Loucy (cell line): ENCODE measurements at regions not wholly inside any gene's neighbourhood (a gene's known extent, or its start where the extent isn't known, plus 50 kb on each side); places are given as distances from the start of the nearest gene placed in this dataset.

Experiments used
- H2AFZ ChIP-seq: fragments of 200-600 bp; sonication (generic); 2 replicates; pipeline ENCODE4 v1.6.0; 2016; ENCODE audit warnings: antibody characterized with exemption, mild to moderate bottlenecking, low read length, moderate library complexity
- H3F3A ChIP-seq: fragments of 200-600 bp; 2 replicates; pipeline ENCODE4 v1.6.0; 2016; ENCODE audit warnings: antibody characterized with exemption, low read depth, mild to moderate bottlenecking
- H3K27me3 ChIP-seq: fragments of 200-600 bp; sonication (generic); 2 replicates; pipeline ENCODE4 v1.6.1; 2014; ENCODE audit warnings: low read length, mild to moderate bottlenecking; ENCODE audit not compliant: insufficient read depth, poor library complexity, severe bottlenecking
- H3K36me3 ChIP-seq: fragments of 200-600 bp; sonication (generic); 2 replicates; pipeline ENCODE4 v1.6.1; 2016; ENCODE audit warnings: low read length; ENCODE audit not compliant: insufficient read depth
- H3K4me1 ChIP-seq: fragments of 200-600 bp; sonication (generic); 2 replicates; pipeline ENCODE4 v1.5.1; 2014; ENCODE audit warnings: low read length, mild to moderate bottlenecking; ENCODE audit not compliant: insufficient read depth, poor library complexity, severe bottlenecking
- H3K4me2 ChIP-seq: fragments of 200-600 bp; sonication (generic); 2 replicates; pipeline ENCODE4 v1.6.0; 2014; ENCODE audit warnings: antibody characterized with exemption, low read length, low read depth, mild to moderate bottlenecking; ENCODE audit not compliant: poor library complexity, severe bottlenecking
- H3K4me3 ChIP-seq: fragments of 200-600 bp; sonication (generic); 2 replicates; pipeline ENCODE4 v1.5.1; 2014; ENCODE audit warnings: low read length, mild to moderate bottlenecking, mixed read lengths; ENCODE audit not compliant: poor library complexity, severe bottlenecking
- H3K79me2 ChIP-seq: fragments of 200-600 bp; sonication (generic); 2 replicates; pipeline ENCODE4 v1.6.1; 2014; ENCODE audit warnings: low read length; ENCODE audit not compliant: insufficient read depth
- H3K9ac ChIP-seq: fragments of 200-600 bp; sonication (generic); 2 replicates; pipeline ENCODE4 v1.6.0; 2014; ENCODE audit warnings: mild to moderate bottlenecking, low read depth, low read length, moderate library complexity; ENCODE audit not compliant: poor library complexity, severe bottlenecking
- H3K9me2 ChIP-seq: fragments of 200-600 bp; sonication (generic); replicated peaks from 2 replicates; pipeline ENCODE4 v1.6.1; 2016; ENCODE audit warnings: low read depth, low read length, mixed read lengths
- H3K9me3 ChIP-seq: fragments of 200-600 bp; sonication (generic); 2 replicates; pipeline ENCODE4 v1.6.1; 2014; ENCODE audit warnings: mild to moderate bottlenecking, antibody characterized with exemption, low read length, low read depth; ENCODE audit not compliant: insufficient read depth
- H4K20me1 ChIP-seq: fragments of 200-600 bp; sonication (generic); 2 replicates; pipeline ENCODE4 v1.6.0; 2014; ENCODE audit warnings: antibody characterized with exemption, low read length, mild to moderate bottlenecking; ENCODE audit not compliant: insufficient read depth, poor library complexity, severe bottlenecking
- CTCF ChIP-seq: fragments of 200-600 bp; sonication (generic); conservative IDR thresholded peaks from 2 replicates; pipeline ENCODE4 v1.5.1; 2014; ENCODE audit warnings: mild to moderate bottlenecking, antibody characterized with exemption, low read length
- EZH2phosphoT487 ChIP-seq: fragments of 200-600 bp; IDR thresholded peaks from 2 replicates; pipeline ENCODE4 v1.6.1; 2018; ENCODE audit warnings: antibody characterized with exemption, mild to moderate bottlenecking, moderate library complexity, borderline replicate concordance

- Histone ChIP-seq H3K9me3 (no peaks in the 10 kb centered on the region), H3K79me2 (no peaks in the 10 kb centered on the region), H3F3A (no peaks in the 10 kb centered on the region), H4K20me1 (no peaks in the 10 kb centered on the region), H3K9me2 (no peaks in the 10 kb centered on the region), H2AFZ (no peak overlapping the region), H3K27me3 (no peaks in the 10 kb centered on the region), H3K9ac (no peak overlapping the region), H3K4me1 (no peaks in the 10 kb centered on the region), H3K4me2 (no peak overlapping the region), H3K4me3 (no peak overlapping the region), H3K36me3 (no peaks in the 10 kb centered on the region)
- TF ChIP-seq EZH2phosphoT487 (no peak), CTCF (no peak)
Measured at GRCh38 chr1:22218618-22219250, 75.8 kb upstream of the WNT4 start.

- no peaks in the 10 kb centered on the region for H3K9me2 ChIP-seq
- no peaks in the 10 kb centered on the region for H3K27me3 ChIP-seq
- no peaks in the 10 kb centered on the region for H3K79me2 ChIP-seq
- no peak for TF ChIP-seq EZH2phosphoT487
- H3K4me2 ChIP-seq: no peak overlapping the region
- no peaks in the 10 kb centered on the region for H3K36me3 ChIP-seq
- H3K9ac ChIP-seq: no peak overlapping the region
- H2AFZ ChIP-seq: no peak overlapping the region
- no peaks in the 10 kb centered on the region for H4K20me1 ChIP-seq
- H3K4me3 ChIP-seq: no peak overlapping the region
- H3K4me1 ChIP-seq: no peaks in the 10 kb centered on the region
- H3F3A ChIP-seq: no peaks in the 10 kb centered on the region
- H3K9me3 ChIP-seq: no peaks in the 10 kb centered on the region
Measured at GRCh38 chr1:22221233-22221780, 78.4 kb upstream of the WNT4 start.

- Histone ChIP-seq H3K4me2 (no peak overlapping the region), H3K36me3 (no peaks in the 10 kb centered on the region), H3F3A (no peaks in the 10 kb centered on the region), H3K79me2 (no peaks in the 10 kb centered on the region), H3K9me3 (no peaks in the 10 kb centered on the region), H2AFZ (no peak overlapping the region), H3K9ac (no peak overlapping the region), H3K9me2 (no peaks in the 10 kb centered on the region), H4K20me1 (no peaks in the 10 kb centered on the region), H3K27me3 (no peaks in the 10 kb centered on the region), H3K4me1 (no peaks in the 10 kb centered on the region), H3K4me3 (no peak overlapping the region)
- TF ChIP-seq EZH2phosphoT487: no peak
- no peak for TF ChIP-seq CTCF
Measured at GRCh38 chr1:22222723-22223122, 79.8 kb upstream of the WNT4 start.

- H3K9me2 ChIP-seq: no peaks in the 10 kb centered on the region
- no peaks in the 10 kb centered on the region for H3K27me3 ChIP-seq
- H3K4me1 ChIP-seq: no peaks in the 10 kb centered on the region
- H3K79me2 ChIP-seq: no peaks in the 10 kb centered on the region
- H2AFZ ChIP-seq: no peak overlapping the region
- H4K20me1 ChIP-seq: no peaks in the 10 kb centered on the region
- H3K9me3 ChIP-seq: no peaks in the 10 kb centered on the region
- H3K36me3 ChIP-seq: no peaks in the 10 kb centered on the region
- no peak overlapping the region for H3K4me2 ChIP-seq
- H3F3A ChIP-seq: no peaks in the 10 kb centered on the region
- no peak overlapping the region for H3K4me3 ChIP-seq
- H3K9ac ChIP-seq: no peak overlapping the region
- TF ChIP-seq EZH2phosphoT487 (no peak), CTCF (no peak)
Measured at GRCh38 chr1:22223176-22223575, 80.3 kb upstream of the WNT4 start.
